Testis (tissue), 2 donors: ENCODE measurements at regions not wholly inside any gene's neighbourhood (a gene's known extent, or its start where the extent isn't known, plus 50 kb on each side); places are given as distances from the start of the nearest gene placed in this dataset.

Experiments
- CTCF ChIP-seq, 3 experiments: fragments of 450-650 bp in 2 of 3; fragments of 200-600 bp in 1 of 3; sonication (generic) in 1 of 3; IDR thresholded peaks; one replicate each; pipeline ENCODE4 v1.5.1; 2016 to 2019; ENCODE audit warnings: antibody characterized with exemption in 3 of 3, mild to moderate bottlenecking in 2 of 3, moderate library complexity in 1 of 3
- POLR2A ChIP-seq: fragments of 450-650 bp; IDR thresholded peaks from one replicate; pipeline ENCODE4 v1.6.1; 2017; ENCODE audit warnings: antibody characterized with exemption, mild to moderate bottlenecking, moderate library complexity

GRCh38 chr19:31132753-31133110, 216.5 kb downstream of the TSHZ3 start:
- TF ChIP-seq CTCF (IDR thresholded peaks at IDR 0.05) (no peak), POLR2A (no peak)
